ENCODE measurements at regions not wholly inside any gene's neighbourhood (a gene's known extent, or its start where the extent isn't known, plus 50 kb on each side); places are given as distances from the start of the nearest gene placed in this dataset.

DNA sequence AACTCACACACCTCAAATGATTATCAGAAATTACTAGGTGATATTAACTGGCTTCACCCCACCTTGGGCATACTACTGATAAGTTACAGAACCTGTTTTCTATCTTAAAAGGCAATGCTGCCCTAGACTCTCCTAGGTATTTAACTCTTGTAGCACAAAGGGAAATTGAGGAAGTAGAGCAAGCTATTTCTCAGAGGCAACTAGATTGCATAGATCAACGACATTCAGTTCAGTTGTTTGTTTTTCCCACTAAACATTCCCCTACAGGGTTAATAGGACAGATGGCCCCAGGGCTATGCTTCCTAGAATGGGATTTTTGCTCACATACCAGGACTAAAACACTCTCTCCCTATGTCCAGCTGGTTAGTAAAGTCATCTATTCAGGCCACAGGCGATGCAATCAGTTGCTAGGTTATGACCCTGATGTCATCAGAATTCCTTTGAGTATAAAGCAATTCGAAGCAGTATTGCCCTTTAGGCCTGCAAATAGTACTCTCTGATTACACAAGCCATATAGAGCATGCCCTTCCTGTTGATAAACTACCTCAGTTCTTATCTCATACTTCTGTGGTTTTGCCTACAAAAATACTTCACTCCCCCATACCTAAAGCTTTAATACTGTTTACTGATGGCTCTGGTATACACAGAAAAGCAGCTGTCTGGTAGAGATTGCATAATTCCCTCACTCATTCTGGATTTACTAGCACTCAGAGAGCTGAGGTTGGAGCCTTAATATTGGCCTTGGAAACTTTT, 67.4 kb upstream of the ASCC3 start:
- TF ChIP-seq, protein P1, sequence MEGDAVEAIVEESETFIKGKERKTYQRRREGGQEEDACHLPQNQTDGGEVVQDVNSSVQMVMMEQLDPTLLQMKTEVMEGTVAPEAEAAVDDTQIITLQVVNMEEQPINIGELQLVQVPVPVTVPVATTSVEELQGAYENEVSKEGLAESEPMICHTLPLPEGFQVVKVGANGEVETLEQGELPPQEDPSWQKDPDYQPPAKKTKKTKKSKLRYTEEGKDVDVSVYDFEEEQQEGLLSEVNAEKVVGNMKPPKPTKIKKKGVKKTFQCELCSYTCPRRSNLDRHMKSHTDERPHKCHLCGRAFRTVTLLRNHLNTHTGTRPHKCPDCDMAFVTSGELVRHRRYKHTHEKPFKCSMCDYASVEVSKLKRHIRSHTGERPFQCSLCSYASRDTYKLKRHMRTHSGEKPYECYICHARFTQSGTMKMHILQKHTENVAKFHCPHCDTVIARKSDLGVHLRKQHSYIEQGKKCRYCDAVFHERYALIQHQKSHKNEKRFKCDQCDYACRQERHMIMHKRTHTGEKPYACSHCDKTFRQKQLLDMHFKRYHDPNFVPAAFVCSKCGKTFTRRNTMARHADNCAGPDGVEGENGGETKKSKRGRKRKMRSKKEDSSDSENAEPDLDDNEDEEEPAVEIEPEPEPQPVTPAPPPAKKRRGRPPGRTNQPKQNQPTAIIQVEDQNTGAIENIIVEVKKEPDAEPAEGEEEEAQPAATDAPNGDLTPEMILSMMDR (IDR thresholded peaks at IDR 0.05): no peak
- no peak for TF ChIP-seq EZH2 (IDR thresholded peaks at IDR 0.05; ENCODE audit: borderline replicate concordance, insufficient read depth, low read depth, low read length, poor library complexity, severe bottlenecking)

Data from B cell (primary cell).